PC-9 (cell line): ENCODE measurements at regions not wholly inside any gene's neighbourhood (a gene's known extent, or its start where the extent isn't known, plus 50 kb on each side); places are given as distances from the start of the nearest gene placed in this dataset.

ENCODE experiments used
- BruUV-seq: library from RNA; stranded (reverse); fragments of 400-500 nt; replicated peaks from 2 replicates; lab custom pipeline; 2021; lab: Mats Ljungman, UMichigan
- CTCF ChIA-PET: fragments of 300-600 bp; sonication (Branson Sonifier 250); formaldehyde crosslinking; loops from one replicate; lab custom pipeline; 2022; ENCODE audit warnings: antibody characterized with exemption; lab: Charles Lee
- POLR2A ChIA-PET: fragments of 300-600 bp; sonication (Branson Sonifier 250); formaldehyde crosslinking; loops from one replicate; lab custom pipeline; 2022; ENCODE audit warnings: antibody characterized with exemption; ENCODE audit not compliant: unreplicated experiment; lab: Charles Lee
- DNase-seq, 2 experiments: peaks; one replicate each; pipeline versions ENCODE4 v3.0.0 to v3.0.0-alpha.2; 2015 to 2022; ENCODE audit warnings: mixed read lengths in 1 of 2
- H2AFZ ChIP-seq: fragments of 200-600 bp; sonication (generic); 2 replicates; pipeline ENCODE4 v1.8.1; 2017; ENCODE audit warnings: antibody characterized with exemption
- H3F3A ChIP-seq: fragments of 200-600 bp; sonication (generic); 2 replicates; pipeline ENCODE4 v1.8.1; 2017; ENCODE audit warnings: antibody characterized with exemption, mild to moderate bottlenecking, low read depth; ENCODE audit not compliant: insufficient read depth
- H3K27ac ChIP-seq: fragments of 200-600 bp; sonication (generic); 2 replicates; pipeline ENCODE4 v1.6.1; 2016; ENCODE audit warnings: mixed run types
- H3K27me3 ChIP-seq: fragments of 200-600 bp; sonication (generic); 2 replicates; pipeline ENCODE4 v1.6.1; 2016; ENCODE audit warnings: low read depth, mixed run types; ENCODE audit not compliant: insufficient read depth
- H3K36me3 ChIP-seq: fragments of 200-600 bp; sonication (generic); 2 replicates; pipeline ENCODE4 v1.6.1; 2016; ENCODE audit warnings: low read depth, mixed run types
- H3K4me1 ChIP-seq: fragments of 200-600 bp; sonication (generic); replicated peaks from 2 replicates; pipeline ENCODE4 v1.6.1; 2016; ENCODE audit warnings: mixed run types; ENCODE audit not compliant: insufficient read depth
- H3K4me2 ChIP-seq: fragments of 200-600 bp; sonication (generic); 2 replicates; pipeline ENCODE4 v1.6.1; 2017; ENCODE audit warnings: mixed run types
- H3K4me3 ChIP-seq: fragments of 200-600 bp; sonication (generic); 2 replicates; pipeline ENCODE4 v1.6.1; 2016; ENCODE audit warnings: mixed run types
- H3K79me2 ChIP-seq: fragments of 200-600 bp; sonication (generic); 2 replicates; pipeline ENCODE4 v1.6.1; 2017; ENCODE audit warnings: low read depth, mixed run types
- H3K9me2 ChIP-seq: fragments of 200-600 bp; sonication (generic); 2 replicates; pipeline ENCODE4 v1.8.1; 2017; ENCODE audit warnings: mild to moderate bottlenecking; ENCODE audit not compliant: insufficient read depth
- H3K9me3 ChIP-seq: fragments of 200-600 bp; sonication (generic); 2 replicates; pipeline ENCODE4 v1.8.1; 2016; ENCODE audit warnings: low read depth; ENCODE audit not compliant: insufficient read depth
- H4K20me1 ChIP-seq: fragments of 200-600 bp; sonication (generic); 2 replicates; pipeline ENCODE4 v1.8.1; 2017; ENCODE audit not compliant: insufficient read depth
- EZH2 ChIP-seq: fragments of 200-600 bp; sonication (generic); IDR thresholded peaks from 2 replicates; pipeline ENCODE4 v1.8.0; 2017; ENCODE audit warnings: antibody characterized with exemption, low read depth
- intact Hi-C: fragments of 100-400 bp; cut with micrococcal nuclease; formaldehyde crosslinking; loops from one replicate; pipeline ENCODE4 v1.10.0; 2022; ENCODE audit not compliant: unreplicated experiment
- TF ChIP-seq, protein P1 (sequence below): fragments of 200-600 bp; sonication (generic); conservative IDR thresholded peaks from 2 replicates; pipeline ENCODE4 v1.6.1; 2017; ENCODE audit warnings: mixed run types, antibody characterized with exemption, mild to moderate bottlenecking, moderate library complexity

DNA sequence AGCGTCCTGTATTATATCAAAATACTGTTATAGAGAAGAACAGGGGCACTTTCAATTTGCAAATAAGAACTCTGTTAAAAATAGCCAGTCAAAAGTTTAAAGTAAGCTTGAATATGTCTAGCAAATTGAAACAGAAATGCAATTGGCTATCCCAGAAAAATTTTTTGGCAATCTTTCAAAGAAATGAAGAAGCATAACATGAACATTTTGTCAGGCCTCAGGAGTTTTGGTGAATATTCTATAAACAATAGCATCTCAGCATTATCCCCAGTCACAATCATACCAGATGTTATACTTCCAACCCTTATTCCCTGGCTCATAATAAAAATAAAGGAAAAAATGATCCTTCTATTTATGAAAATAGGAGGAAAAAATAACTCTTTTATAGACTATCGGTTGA, 252.4 kb downstream of the GRB14 start:
- intact Hi-C loops = no loop called here
- Histone ChIP-seq H3K27ac (no peak overlapping the region), H3K4me1 (no peaks in the 10 kb centered on the region), H3K79me2 (no peaks in the 10 kb centered on the region), H3K9me3 (no peaks in the 10 kb centered on the region), H2AFZ (no peak overlapping the region), H3K36me3 (no peaks in the 10 kb centered on the region), H4K20me1 (no peaks in the 10 kb centered on the region), H3K9me2 (no peaks in the 10 kb centered on the region), H3K27me3 (no peaks in the 10 kb centered on the region), H3K4me3 (no peak overlapping the region), H3F3A (no peaks in the 10 kb centered on the region), H3K4me2 (no peak overlapping the region)
- ChIA-PET POLR2A (interaction anchor here (0.6 kb wide), 1 partner anchor 22 kb away, joined by 3 read pairs; no protein-coding TSS in a partner anchor), CTCF (no interaction called here)
- no TSS peak for BruUV-seq
- DNase-seq = no peak
- TF ChIP-seq EZH2 = no peak
- TF ChIP-seq, protein P1, sequence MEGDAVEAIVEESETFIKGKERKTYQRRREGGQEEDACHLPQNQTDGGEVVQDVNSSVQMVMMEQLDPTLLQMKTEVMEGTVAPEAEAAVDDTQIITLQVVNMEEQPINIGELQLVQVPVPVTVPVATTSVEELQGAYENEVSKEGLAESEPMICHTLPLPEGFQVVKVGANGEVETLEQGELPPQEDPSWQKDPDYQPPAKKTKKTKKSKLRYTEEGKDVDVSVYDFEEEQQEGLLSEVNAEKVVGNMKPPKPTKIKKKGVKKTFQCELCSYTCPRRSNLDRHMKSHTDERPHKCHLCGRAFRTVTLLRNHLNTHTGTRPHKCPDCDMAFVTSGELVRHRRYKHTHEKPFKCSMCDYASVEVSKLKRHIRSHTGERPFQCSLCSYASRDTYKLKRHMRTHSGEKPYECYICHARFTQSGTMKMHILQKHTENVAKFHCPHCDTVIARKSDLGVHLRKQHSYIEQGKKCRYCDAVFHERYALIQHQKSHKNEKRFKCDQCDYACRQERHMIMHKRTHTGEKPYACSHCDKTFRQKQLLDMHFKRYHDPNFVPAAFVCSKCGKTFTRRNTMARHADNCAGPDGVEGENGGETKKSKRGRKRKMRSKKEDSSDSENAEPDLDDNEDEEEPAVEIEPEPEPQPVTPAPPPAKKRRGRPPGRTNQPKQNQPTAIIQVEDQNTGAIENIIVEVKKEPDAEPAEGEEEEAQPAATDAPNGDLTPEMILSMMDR = no peak

DNA sequence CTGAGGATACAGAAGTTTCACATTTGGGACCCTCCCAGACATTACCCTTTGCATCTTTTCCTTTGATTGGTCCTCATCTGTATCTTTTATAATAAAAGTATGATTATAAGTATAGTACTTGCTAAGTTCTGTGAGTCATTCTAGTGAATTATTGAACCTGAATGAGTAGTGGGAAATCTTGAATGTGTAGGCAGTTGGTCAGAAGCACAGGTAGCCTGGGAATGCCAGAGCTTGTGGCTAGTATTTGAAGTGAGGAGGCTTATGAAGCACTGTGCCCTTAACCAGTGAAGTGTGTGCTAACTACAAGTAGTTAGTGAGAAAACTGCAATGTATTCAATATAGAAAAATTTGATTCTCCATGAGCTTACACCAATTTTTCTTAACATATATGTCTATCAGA, 257.6 kb downstream of the GRB14 start:
- Histone ChIP-seq H3K79me2 (no peaks in the 10 kb centered on the region), H3K4me2 (no peak overlapping the region), H4K20me1 (no peaks in the 10 kb centered on the region), H3K9me2 (no peaks in the 10 kb centered on the region), H3K9me3 (no peaks in the 10 kb centered on the region), H3F3A (no peaks in the 10 kb centered on the region), H3K36me3 (no peaks in the 10 kb centered on the region), H3K4me3 (no peak overlapping the region), H2AFZ (no peak overlapping the region), H3K4me1 (no peaks in the 10 kb centered on the region), H3K27me3 (no peaks in the 10 kb centered on the region), H3K27ac (no peak overlapping the region)
- intact Hi-C loops = no loop called here
- no peak for TF ChIP-seq EZH2
- TF ChIP-seq, protein P1 = no peak
- DNase-seq = no peak
- no TSS peak for BruUV-seq
- ChIA-PET CTCF (no interaction called here), POLR2A (no interaction called here)

DNA sequence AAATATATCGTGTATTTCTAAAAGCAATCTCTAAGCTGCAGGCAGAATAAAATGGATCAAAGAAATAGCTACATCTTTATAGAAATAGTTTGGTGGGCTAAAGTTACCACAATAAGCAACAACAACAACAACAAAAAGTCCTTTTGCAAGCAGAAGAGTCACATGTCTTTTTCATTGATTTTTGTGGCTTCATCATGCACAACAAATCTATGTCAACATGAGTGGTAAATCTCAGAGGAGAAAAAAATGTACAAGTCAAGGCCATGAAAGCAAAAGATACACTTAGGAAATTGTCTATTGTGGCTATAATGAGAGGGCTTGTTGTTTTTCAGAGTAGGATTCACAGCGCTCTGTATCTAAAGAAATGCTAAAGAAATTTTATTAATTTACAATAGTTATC, 269.7 kb downstream of the GRB14 start:
- no peak overlapping the region for H3K4me2 ChIP-seq
- no peak overlapping the region for H3K4me3 ChIP-seq
- H4K20me1 ChIP-seq = no peaks in the 10 kb centered on the region
- no peaks in the 10 kb centered on the region for H3K9me2 ChIP-seq
- BruUV-seq = no TSS peak
- H3K4me1 ChIP-seq = no peaks in the 10 kb centered on the region
- TF ChIP-seq EZH2 = no peak
- TF ChIP-seq, protein P1 = no peak
- no peak overlapping the region for H2AFZ ChIP-seq
- no peaks in the 10 kb centered on the region for H3K36me3 ChIP-seq
- ChIA-PET POLR2A (no interaction called here), CTCF (interaction anchor here (0.5 kb wide), 1 partner anchor 1925 kb away, joined by 5 read pairs; no protein-coding TSS in a partner anchor)
- H3K27ac ChIP-seq = no peak overlapping the region
- DNase-seq = no peak
- no peaks in the 10 kb centered on the region for H3F3A ChIP-seq
- H3K27me3 ChIP-seq = no peaks in the 10 kb centered on the region
- H3K9me3 ChIP-seq = no peaks in the 10 kb centered on the region
- intact Hi-C loops = no loop called here
- no peaks in the 10 kb centered on the region for H3K79me2 ChIP-seq
